GM12873 (cell line): ENCODE measurements at regions not wholly inside any gene's neighbourhood (a gene's known extent, or its start where the extent isn't known, plus 50 kb on each side); places are given as distances from the start of the nearest gene placed in this dataset.

Experiments used
- TF ChIP-seq, protein P1 (sequence below): IDR thresholded peaks from 2 replicates; pipeline ENCODE4 v1.5.1; 2012; ENCODE audit warnings: low read depth, mild to moderate bottlenecking, moderate library complexity, low read length, control low read depth; ENCODE audit not compliant: insufficient read depth; ENCODE audit errors: missing control alignments

DNA sequence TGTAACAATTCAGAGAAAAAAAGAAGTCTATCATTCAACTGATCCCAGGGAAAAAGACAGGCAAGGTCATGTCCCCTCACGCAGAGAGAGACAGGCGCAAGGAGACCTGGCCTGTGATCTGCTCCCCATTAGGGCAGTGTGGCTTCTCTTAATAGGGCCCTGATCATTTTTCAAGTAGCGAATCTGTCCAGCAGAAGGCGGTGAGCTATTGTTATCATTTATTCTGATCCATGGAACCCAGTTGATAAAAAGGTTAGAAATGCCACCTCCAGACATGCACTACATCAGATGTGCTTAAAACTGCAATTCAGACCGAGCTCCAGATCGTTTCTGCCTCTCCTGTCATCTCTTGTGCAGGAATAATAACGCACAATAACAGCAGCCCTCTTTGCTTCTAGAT is 1025.6 kb upstream of the PIK3C3 start:
- TF ChIP-seq, protein P1, sequence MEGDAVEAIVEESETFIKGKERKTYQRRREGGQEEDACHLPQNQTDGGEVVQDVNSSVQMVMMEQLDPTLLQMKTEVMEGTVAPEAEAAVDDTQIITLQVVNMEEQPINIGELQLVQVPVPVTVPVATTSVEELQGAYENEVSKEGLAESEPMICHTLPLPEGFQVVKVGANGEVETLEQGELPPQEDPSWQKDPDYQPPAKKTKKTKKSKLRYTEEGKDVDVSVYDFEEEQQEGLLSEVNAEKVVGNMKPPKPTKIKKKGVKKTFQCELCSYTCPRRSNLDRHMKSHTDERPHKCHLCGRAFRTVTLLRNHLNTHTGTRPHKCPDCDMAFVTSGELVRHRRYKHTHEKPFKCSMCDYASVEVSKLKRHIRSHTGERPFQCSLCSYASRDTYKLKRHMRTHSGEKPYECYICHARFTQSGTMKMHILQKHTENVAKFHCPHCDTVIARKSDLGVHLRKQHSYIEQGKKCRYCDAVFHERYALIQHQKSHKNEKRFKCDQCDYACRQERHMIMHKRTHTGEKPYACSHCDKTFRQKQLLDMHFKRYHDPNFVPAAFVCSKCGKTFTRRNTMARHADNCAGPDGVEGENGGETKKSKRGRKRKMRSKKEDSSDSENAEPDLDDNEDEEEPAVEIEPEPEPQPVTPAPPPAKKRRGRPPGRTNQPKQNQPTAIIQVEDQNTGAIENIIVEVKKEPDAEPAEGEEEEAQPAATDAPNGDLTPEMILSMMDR, result no peak

DNA sequence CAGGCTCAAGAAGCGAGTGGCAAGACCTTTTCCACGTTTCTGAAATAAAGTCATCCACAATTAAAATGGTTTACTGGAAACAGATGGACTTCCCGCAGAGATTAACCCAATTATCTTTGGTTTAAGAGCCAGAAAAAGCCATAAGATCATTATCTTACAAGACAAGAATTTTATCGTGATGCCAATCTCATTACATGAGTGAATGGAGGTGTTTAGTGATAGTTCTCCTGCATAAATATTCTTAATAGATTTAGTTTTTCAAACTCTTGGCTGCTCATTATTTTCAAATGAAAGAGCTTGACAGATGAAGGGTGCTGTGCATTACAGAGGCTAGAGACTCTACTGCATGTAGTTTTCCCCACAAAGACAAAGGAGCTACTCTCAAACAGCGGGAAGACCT is 1028.4 kb upstream of the PIK3C3 start:
- TF ChIP-seq, protein P1, result no peak

DNA sequence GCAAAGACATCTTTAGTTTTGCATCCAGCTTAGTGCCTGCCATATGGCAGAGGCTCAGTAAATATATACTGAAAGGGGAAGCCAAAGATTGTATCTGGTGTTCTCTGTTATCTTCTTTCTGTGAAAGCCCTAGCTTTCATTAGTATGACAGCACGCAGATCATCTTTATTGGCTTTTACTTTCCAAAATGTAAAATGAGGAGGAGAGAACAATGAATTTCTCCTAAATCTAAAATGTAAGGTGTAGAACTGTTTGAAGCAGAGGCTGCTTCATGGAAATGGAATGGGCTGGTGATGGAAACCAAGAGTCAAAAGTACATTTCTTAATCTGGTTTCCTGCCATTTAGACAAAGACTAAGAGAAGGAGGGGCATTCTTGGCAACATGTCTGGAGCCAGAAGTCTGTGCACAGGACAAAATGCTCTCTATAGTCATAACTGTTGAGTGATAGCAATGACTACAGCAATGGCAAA is 1029.9 kb upstream of the PIK3C3 start:
- TF ChIP-seq, protein P1, result no peak

DNA sequence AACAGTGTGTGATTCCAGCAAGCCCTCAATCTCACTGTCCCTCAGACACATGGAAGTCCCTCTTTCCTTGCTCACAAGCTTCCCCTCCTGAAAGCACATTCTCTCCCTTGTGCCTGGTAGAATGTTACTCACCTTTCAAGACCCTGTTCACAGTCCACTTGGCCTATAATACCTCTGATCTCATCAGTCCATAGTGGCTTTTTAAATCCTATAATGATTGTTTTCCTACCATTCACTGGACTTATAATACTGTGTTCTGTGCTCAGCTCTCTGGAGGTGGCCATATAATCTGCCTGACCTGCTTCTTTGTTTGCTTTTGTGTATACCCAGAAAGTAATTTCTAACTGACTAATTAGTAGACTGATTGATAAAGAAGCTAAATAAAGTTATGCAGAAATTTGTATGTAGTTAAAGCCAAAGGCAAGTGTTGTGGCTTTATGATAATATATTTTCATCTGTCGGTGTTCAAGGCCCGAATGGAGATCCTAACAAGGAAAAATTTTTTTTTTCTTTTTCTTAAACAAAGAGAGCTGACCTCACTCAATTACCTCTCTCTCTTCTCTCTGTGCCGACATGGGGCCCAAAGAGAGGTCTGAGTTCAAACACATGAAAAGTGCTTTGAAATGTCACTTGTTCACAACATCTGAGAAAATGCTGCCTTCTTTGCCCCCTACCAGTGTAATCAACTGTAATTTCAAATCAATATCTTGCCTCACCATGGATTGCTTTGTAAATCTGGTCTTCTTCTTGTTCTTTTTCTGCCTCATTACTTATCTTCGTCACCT is 1033.0 kb upstream of the PIK3C3 start:
- TF ChIP-seq, protein P1, result no peak

DNA sequence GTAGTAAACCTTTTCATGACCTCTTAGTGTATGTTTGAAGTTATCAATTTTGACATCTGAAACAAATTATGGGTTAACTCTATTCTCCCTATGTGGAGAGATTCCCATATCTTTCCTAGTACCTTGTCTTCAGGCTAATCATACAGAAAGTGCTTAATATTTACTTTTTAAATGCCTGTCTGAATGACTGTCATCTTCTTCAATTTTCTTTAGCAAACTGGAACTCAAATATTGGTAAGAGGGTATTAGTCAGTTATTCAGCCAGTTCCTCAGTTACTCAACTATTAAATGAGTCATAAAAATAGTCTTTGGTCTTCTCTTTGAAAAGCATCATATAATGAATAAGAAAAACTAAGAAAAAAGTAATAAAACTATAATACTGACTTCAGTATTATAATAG is 1038.0 kb upstream of the PIK3C3 start:
- TF ChIP-seq, protein P1, result no peak

DNA sequence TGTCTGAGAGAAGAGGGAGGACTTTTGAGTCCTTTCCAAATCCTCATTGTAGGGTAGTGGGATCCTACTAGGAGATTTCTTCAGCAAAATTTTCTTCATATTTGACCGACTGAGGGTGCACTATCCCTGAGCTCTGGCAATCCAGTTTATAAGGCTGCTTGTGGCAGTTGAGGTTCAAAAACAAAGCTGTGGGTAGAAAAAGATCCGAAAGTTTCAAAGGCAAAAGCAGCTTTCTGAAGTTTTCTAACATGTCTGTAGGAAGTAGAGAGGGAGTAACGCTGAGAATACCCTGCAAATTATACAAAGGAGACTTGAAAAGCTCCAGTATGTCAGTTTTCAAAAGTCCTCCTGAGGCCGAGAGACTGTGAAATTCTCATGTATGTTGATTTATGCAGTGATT is 1039.3 kb upstream of the PIK3C3 start:
- TF ChIP-seq, protein P1, result no peak

DNA sequence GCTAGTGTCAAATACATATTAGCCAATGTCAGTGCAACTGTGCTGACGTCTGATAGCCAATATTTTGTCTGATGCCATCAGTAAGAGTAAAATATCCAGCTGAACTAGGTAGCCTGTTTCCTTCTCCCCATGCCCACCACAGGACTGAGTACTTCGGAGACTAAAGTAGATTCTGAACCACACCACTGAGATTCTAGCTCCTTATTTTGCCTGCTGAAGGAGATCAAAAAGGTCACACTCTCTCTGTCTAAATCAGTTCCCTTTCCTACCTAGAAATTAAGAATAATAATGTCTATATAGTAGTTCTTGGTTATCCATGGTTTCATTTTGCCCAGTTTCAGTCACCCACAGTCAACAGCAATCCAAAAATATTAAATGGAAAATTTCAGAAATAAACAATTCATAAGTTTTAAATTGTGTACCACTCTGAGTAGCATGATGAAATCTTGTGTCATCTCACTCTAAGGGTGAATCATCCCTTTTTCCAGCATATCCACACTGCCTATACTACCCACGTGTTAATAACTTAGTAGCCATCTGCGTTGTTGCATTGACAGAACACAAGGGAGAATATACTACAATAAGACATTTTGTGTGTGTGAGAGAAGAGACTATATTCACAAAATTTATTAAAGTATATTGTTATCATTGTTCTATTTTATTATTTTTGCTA is 1043.3 kb upstream of the PIK3C3 start:
- TF ChIP-seq, protein P1, result no peak
